Effector memory CD8-positive, alpha-beta T cell (primary cell): ENCODE measurements at regions not wholly inside any gene's neighbourhood (a gene's known extent, or its start where the extent isn't known, plus 50 kb on each side); places are given as distances from the start of the nearest gene placed in this dataset.
"Not testable (repeated sequence)": the region's sequence is repeated elsewhere in the genome, so short reads cannot be mapped to it uniquely, and the experiment has no call there.

Experiments used
- ATAC-seq: fragments of 150-1000 bp; cut with Tn5 transposase; replicated peaks from 2 replicates; pipeline ENCODE4 v1.10.0; 2021; ENCODE audit warnings: mild to moderate bottlenecking, moderate library complexity
- DNase-seq, 3 experiments: peaks; one replicate each; pipeline ENCODE4 v3.0.0; 2021
- H3K27ac Mint-ChIP-seq, 2 donors: one replicate each; pipeline ENCODE4 v1.8.0; 2022; ENCODE audit warnings: mild to moderate bottlenecking in 2 of 2, mixed read lengths in 2 of 2, moderate library complexity in 2 of 2
- H3K27me3 Mint-ChIP-seq, 2 donors: one replicate each; pipeline ENCODE4 v1.8.0; 2022; ENCODE audit warnings: mixed read lengths in 2 of 2
- H3K36me3 Mint-ChIP-seq: one replicate; pipeline ENCODE4 v1.8.0; 2022; ENCODE audit warnings: mild to moderate bottlenecking, moderate library complexity, mixed read lengths; ENCODE audit not compliant: insufficient read depth
- H3K4me1 Mint-ChIP-seq, 2 donors: one replicate each; pipeline ENCODE4 v1.8.0; 2022; ENCODE audit warnings: low read depth in 2 of 2, mixed read lengths in 2 of 2
- H3K4me3 Mint-ChIP-seq, 2 donors: one replicate each; pipeline ENCODE4 v1.8.0; 2022; ENCODE audit warnings: mild to moderate bottlenecking in 2 of 2, mixed read lengths in 2 of 2, moderate library complexity in 2 of 2
- H3K9me3 Mint-ChIP-seq, 2 donors: one replicate each; pipeline ENCODE4 v1.8.0; 2022; ENCODE audit warnings: mixed read lengths in 2 of 2

DNA sequence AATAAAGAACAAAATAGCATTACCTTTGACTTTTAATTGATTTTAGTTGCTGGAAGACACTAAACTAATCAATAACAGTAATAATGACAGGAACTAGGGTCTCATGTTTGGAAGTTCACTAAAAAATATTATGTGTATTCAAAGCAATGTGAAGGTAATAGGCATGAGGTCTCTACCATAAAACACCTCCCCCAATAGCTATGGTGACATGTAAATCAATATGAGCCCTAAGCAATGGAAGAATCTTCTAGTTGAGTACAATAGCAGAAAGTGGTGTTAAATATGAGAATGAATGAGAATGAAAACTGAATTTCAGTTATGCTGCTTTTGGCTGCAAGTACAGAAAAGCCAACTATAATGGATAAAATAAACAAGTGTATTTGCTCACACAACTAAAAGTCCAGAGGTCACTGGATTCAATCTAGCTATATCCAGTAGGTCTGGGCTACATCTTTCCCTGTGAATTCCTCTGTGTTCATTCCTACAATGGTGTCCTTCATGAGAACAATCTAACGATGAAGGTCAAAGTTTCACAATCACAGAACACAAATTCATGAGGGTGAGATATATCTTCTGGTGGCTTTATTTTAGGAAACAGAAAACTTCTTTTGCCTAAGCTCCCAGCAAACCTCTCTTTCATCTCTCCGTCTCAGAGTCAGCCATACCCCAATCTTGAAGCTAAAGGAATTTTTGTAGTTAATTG is 728.0 kb downstream of the FSCB start:
- no peak overlapping the region for H3K27ac Mint-ChIP-seq
- no peak overlapping the region for H3K4me3 Mint-ChIP-seq
- H3K36me3 Mint-ChIP-seq = no peaks in the 10 kb centered on the region
- H3K4me1 Mint-ChIP-seq = no peaks in the 10 kb centered on the region
- peaks cover 11 to 12% of the 10 kb centered on the region in 2 donors for H3K9me3 Mint-ChIP-seq
- DNase-seq = no peak
- ATAC-seq = no peak
- H3K27me3 Mint-ChIP-seq = no peaks in the 10 kb centered on the region

DNA sequence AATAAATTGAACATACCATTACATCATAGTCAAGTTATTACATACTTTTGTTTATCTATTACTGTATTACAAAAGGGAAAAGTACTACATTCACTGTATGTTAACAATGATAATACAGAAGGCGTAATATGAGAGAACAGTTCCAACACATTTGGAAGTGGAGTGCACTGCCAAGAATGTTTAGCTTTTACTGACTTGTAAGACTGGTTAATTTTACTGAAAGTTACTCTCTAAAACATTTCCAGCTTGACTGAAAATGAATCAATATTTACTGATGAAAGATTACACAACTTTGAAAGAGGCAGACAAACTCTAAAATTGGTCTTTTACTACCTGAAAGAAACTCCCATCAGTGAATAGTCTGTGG is 728.5 kb downstream of the FSCB start:
- Mint-ChIP-seq H3K36me3 (no peaks in the 10 kb centered on the region), H3K9me3 (peaks cover 11 to 12% of the 10 kb centered on the region in 2 donors), H3K4me1 (no peaks in the 10 kb centered on the region), H3K4me3 (no peak overlapping the region), H3K27ac (no peak overlapping the region), H3K27me3 (no peaks in the 10 kb centered on the region)
- ATAC-seq = no peak
- no peak for DNase-seq

DNA sequence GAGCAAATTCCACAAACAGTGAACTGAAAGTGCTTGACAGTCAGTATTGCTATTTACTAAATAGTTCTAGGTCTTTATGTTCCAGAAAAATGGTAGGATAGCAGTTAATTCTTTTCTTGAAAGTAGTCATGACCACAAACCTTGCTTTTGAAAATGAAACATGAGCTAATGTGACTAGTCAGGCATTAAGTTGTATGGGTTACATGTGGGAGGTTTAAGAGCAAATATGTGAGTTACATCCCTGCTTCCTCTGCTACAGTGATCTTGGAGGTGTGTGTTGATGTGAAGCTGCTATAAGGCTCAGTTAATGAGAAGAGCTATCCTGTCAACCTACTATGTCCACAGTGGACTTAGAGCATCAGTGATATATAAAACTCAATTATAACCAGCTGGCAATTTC is 741.6 kb downstream of the FSCB start:
- no peak overlapping the region for H3K27ac Mint-ChIP-seq
- ATAC-seq (no peak), DNase-seq (no peak)
- H3K36me3 Mint-ChIP-seq = no peaks in the 10 kb centered on the region
- H3K27me3 Mint-ChIP-seq = no peaks in the 10 kb centered on the region
- H3K9me3 Mint-ChIP-seq = peaks cover 0 to 5% of the 10 kb centered on the region in 2 donors
- no peak overlapping the region for H3K4me3 Mint-ChIP-seq
- H3K4me1 Mint-ChIP-seq = no peaks in the 10 kb centered on the region

DNA sequence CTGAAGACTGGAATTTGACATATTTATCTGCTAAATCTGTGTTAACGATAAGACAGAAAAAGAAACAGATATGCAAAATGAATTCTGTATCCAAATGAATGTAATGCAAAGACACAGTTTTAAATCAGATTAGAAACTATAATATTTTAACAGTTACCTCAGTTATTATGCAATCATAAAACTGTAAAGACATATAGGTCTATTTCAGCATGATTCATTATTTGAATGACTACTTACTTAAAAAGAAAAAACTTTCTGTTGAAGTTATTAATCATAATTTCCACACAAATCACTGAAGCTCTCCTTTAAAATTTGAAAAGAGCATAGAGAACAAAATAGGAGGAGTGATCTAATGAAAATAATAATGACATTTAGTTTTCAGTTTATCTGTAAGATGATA is 742.6 kb downstream of the FSCB start:
- DNase-seq = no peak
- Mint-ChIP-seq H3K4me3 (no peak overlapping the region), H3K9me3 (peaks cover 0 to 3% of the 10 kb centered on the region in 2 donors), H3K27ac (no peak overlapping the region), H3K36me3 (no peaks in the 10 kb centered on the region), H3K27me3 (no peaks in the 10 kb centered on the region), H3K4me1 (no peaks in the 10 kb centered on the region)
- ATAC-seq = no peak

DNA sequence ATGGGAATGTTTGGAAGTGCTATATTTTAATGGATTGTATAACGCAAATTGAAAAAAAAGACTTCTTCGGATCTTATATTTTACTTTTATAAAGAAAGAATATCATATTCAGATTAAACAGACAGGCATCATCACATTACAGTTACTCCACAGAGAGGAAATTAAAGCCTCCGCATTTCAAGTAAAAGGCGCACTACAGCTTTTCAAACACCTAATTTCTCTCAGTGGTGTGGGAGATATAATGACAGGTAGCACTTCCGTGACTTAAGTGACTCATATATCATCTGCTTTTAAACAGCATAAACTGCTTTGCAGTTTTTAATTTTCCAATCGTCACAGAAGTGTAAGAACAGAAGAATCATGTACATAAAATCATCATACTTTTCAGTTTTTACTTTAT is 751.4 kb downstream of the FSCB start:
- Mint-ChIP-seq H3K27ac (no peak overlapping the region), H3K9me3 (peaks cover 6 to 8% of the 10 kb centered on the region in 2 donors), H3K27me3 (no peaks in the 10 kb centered on the region), H3K36me3 (no peaks in the 10 kb centered on the region), H3K4me3 (no peak overlapping the region), H3K4me1 (no peaks in the 10 kb centered on the region)
- ATAC-seq (no peak), DNase-seq (no peak)

DNA sequence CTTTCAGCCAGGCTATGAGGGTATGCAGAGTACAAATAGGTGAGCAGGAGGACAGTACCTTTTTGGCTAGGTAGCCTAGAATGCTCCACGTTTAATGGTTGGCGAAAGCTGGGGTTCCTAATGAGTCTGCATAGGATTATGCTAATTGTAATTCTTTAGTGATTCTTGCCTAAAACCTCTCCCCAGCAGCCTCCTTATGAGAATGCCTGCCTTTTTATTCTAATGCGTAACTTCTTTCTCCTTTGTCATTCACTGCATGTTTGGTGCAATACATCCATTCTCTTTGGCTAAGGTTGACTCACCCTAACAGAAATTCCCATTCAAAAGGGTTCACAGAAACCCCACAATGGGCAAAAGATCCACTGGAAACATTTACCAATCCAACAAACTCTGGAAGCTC is 752.2 kb downstream of the FSCB start:
- no peaks in the 10 kb centered on the region for H3K36me3 Mint-ChIP-seq

DNA sequence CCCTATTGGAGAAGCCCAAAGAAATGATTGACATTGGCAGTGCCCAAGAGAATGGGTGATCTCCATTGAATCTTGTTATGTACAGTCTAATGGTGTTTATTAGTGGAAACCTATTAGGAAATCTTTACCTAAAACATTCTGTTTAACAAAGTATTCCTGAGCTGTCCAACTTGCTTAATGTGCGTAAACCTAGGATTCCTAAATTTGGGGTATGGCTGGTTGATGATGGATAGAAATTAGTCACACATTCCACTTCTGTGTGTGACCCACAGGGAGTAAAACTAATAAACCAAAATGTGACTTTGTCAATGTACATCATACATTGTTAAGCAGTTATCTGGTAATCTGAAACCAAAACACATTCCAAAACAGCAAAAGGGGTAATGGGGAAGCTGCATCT is 761.3 kb downstream of the FSCB start:
- H3K27me3 Mint-ChIP-seq = no peaks in the 10 kb centered on the region
- no peak overlapping the region for H3K27ac Mint-ChIP-seq
- DNase-seq (no peak), ATAC-seq (no peak)
- H3K36me3 Mint-ChIP-seq = no peaks in the 10 kb centered on the region
- H3K4me1 Mint-ChIP-seq = no peaks in the 10 kb centered on the region
- peaks cover 2 to 9% of the 10 kb centered on the region in 2 donors for H3K9me3 Mint-ChIP-seq
- no peak overlapping the region for H3K4me3 Mint-ChIP-seq

More for the DNA sequence above, 752.2 kb downstream of the FSCB start:
- DNase-seq (no peak), ATAC-seq (no peak)
- H3K4me3 Mint-ChIP-seq = no peak overlapping the region
- H3K9me3 Mint-ChIP-seq = peaks cover 6 to 8% of the 10 kb centered on the region in 2 donors
- no peaks in the 10 kb centered on the region for H3K4me1 Mint-ChIP-seq
- no peaks in the 10 kb centered on the region for H3K27me3 Mint-ChIP-seq
- H3K27ac Mint-ChIP-seq = no peak overlapping the region

DNA sequence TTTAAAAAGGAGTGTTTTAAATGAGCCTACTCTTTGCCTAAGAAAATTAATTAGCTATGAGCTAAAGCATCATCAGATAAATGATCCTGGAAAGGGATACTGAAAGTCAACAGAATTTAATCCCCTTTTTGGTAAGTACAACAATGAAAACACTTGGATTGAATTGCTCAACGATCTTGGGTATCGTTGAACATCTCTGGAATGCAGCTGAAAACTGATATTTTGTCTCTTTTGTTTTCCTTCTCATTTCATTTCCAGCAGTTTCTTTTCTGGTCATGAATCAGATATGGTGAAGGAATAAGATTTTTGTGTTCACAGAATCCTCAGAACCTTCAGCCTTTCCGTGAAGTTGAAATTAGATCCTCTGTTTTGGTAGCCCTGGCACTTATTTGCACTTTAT is 771.2 kb downstream of the FSCB start:
- H3K9me3 Mint-ChIP-seq = peaks cover 0 to 13% of the 10 kb centered on the region in 2 donors
- no peaks in the 10 kb centered on the region for H3K4me1 Mint-ChIP-seq
- no peaks in the 10 kb centered on the region for H3K36me3 Mint-ChIP-seq
- H3K4me3 Mint-ChIP-seq = no peak overlapping the region
- DNase-seq (no peak), ATAC-seq (no peak)
- no peaks in the 10 kb centered on the region for H3K27me3 Mint-ChIP-seq
- no peak overlapping the region for H3K27ac Mint-ChIP-seq

DNA sequence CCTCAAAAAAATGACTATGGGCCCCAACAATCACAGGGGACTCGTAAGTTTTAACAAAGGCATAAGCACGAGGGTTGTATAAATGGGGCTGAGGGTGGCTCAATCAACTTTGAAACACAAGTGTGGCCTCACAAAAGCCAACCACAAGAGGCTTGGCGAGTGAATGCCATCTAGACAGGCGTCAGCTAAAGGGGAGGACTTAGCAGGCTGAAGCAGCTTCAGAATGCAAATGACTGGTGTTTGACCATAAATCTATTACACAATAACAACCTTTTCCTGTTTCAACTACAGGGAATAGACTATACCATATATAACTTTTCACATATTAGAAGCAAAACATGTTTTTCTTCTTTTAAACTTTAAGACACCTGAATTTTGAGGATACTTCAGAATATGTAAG is 777.9 kb downstream of the FSCB start:
- Mint-ChIP-seq H3K4me1 (no peaks in the 10 kb centered on the region), H3K27me3 (no peaks in the 10 kb centered on the region)

DNA sequence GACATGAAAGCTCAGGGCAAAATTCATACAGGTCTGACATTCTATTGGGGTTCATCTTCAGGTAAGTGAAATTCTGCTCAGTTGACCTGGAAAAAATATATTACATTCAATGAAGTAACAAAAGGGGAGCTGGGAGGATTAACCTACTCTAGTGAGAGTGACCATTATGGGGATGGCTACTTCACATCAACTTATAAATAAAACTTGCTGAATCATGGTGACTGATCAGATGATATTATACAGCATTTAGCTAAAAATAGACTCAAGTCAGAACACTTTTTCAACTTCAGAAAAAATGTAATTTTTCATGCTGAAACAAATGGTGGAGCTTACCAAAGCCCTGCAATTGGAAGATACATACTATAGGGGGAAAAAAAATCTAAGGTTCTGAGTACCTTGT is 800.2 kb downstream of the FSCB start:
- ATAC-seq (no peak), DNase-seq (no peak)
- H3K4me1 Mint-ChIP-seq = no peaks in the 10 kb centered on the region
- no peak overlapping the region for H3K4me3 Mint-ChIP-seq
- H3K27me3 Mint-ChIP-seq = no peaks in the 10 kb centered on the region
- no peaks in the 10 kb centered on the region for H3K36me3 Mint-ChIP-seq
- peaks cover 0 to 9% of the 10 kb centered on the region in 2 donors for H3K9me3 Mint-ChIP-seq
- H3K27ac Mint-ChIP-seq = no peak overlapping the region

More for the DNA sequence above, 777.9 kb downstream of the FSCB start:
- H3K4me3 Mint-ChIP-seq = no peak overlapping the region
- H3K9me3 Mint-ChIP-seq = peaks cover 6 to 7% of the 10 kb centered on the region in 2 donors
- ATAC-seq = no peak
- H3K36me3 Mint-ChIP-seq = no peaks in the 10 kb centered on the region
- no peak for DNase-seq
- H3K27ac Mint-ChIP-seq = no peak overlapping the region

DNA sequence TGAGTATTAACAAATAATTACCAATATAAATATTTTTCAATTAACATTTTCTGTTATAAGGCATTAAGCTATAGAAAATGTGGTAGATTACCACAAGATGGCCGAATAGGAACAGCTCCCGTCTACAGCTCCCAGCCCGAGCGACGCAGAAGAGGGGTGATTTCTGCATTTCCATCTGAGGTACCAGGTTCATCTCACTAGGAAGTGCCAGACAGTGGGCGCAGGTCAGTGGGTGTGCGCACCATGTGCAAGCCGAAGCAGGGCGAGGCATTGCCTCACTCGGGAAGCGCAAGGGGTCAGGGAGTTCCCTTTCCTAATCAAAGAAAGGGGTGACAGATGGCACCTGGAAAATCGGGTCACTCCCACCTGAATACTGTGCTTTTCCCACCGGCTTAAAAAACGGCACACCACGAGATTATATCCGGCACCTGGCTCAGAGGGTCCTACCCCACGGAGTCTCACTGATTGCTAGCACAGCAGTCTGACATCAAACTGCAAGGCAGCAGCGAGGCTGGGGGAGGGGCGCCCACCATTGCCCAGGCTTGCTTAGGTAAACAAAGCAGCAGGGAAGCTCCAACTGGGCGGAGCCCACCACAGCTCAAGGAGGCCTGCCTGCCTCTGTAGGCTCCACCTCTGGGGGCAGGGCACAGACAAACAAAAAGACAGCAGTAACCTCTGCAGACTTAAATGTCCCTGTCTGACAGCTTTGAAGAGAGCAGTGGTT is 808.4 kb downstream of the FSCB start:
- not testable (repeated sequence) for H3K27ac Mint-ChIP-seq, H3K4me3 Mint-ChIP-seq, H3K36me3 Mint-ChIP-seq, DNase-seq, H3K4me1 Mint-ChIP-seq, ATAC-seq, H3K27me3 Mint-ChIP-seq, H3K9me3 Mint-ChIP-seq

DNA sequence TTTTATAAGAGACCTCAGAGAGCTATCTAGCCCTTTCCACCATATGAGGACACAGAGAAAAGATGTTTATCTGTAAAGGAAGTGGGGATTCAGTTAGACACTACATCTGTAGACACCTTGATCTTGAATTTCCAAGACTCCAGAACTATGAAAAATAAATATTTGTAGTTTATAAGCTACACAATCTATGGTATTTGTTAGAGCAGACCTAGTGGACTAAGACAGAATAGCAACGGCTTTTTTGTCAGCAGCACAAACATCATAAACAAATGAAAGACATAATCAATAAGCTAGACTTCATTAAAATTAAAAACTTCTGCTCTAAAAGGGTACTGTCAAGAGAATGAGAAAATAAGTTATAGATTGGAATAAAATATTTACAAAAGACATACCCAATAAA is 810.1 kb downstream of the FSCB start:
- Mint-ChIP-seq H3K27me3 (no peaks in the 10 kb centered on the region), H3K27ac (no peak overlapping the region), H3K4me3 (no peak overlapping the region), H3K36me3 (no peaks in the 10 kb centered on the region), H3K9me3 (peaks cover 10 to 13% of the 10 kb centered on the region in 2 donors), H3K4me1 (no peaks in the 10 kb centered on the region)
- ATAC-seq = no peak
- no peak for DNase-seq

DNA sequence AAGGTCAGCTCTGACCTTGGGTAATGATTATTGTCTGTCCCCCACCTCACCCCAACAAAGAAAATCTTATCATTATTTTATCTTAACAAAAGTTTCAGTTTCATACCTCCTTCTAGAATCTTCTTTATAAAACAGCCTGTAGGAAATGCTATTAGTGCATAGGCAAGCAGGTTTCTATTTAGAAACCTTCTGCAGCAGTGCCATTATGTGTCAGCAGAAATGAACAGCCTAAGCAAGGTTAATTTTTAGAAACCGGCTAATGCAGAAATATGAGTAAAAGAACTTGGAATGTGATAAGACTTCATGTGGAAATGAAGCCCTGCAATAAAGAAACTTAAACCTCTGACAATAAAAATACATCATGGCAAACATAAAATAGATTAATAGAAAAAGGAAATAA is 814.4 kb downstream of the FSCB start:
- ATAC-seq (no peak), DNase-seq (no peak)
- peaks cover 7 to 10% of the 10 kb centered on the region in 2 donors for H3K9me3 Mint-ChIP-seq
- H3K27me3 Mint-ChIP-seq = no peaks in the 10 kb centered on the region
- H3K36me3 Mint-ChIP-seq = no peaks in the 10 kb centered on the region
- H3K4me3 Mint-ChIP-seq = no peak overlapping the region
- no peaks in the 10 kb centered on the region for H3K4me1 Mint-ChIP-seq
- no peak overlapping the region for H3K27ac Mint-ChIP-seq

DNA sequence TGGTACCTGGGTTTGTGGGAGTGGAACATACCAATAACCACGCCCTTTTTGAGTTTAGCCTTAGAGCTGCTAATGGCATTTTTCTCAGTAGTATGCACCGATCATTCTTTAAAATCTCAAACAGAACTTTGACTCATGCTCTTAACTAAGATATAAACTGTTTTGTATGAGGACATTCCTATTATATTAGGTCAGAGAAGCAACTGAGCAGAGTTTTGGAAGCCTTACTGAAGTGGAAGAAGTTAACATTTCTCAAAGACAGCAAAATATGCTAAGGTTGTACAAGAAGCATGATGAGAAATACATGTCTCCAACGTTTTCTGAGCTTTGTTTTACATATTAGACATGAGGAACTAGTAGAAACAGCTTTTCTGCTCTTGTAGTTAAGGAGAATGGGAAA is 819.2 kb downstream of the FSCB start:
- DNase-seq = no peak

More for the DNA sequence above, 819.2 kb downstream of the FSCB start:
- Mint-ChIP-seq H3K9me3 (peaks cover 7 to 15% of the 10 kb centered on the region in 2 donors), H3K4me3 (no peak overlapping the region), H3K27ac (no peak overlapping the region), H3K27me3 (no peaks in the 10 kb centered on the region), H3K36me3 (no peaks in the 10 kb centered on the region), H3K4me1 (no peaks in the 10 kb centered on the region)
- no peak for ATAC-seq
